Pons (tissue), 1 donor: ENCODE measurements at regions not wholly inside any gene's neighbourhood (a gene's known extent, or its start where the extent isn't known, plus 50 kb on each side); places are given as distances from the start of the nearest gene placed in this dataset.

Experiments
- DNase-seq: peaks from one replicate; pipeline ENCODE4 v3.0.0-alpha.2; 2016; ENCODE audit warnings: low spot score

DNA sequence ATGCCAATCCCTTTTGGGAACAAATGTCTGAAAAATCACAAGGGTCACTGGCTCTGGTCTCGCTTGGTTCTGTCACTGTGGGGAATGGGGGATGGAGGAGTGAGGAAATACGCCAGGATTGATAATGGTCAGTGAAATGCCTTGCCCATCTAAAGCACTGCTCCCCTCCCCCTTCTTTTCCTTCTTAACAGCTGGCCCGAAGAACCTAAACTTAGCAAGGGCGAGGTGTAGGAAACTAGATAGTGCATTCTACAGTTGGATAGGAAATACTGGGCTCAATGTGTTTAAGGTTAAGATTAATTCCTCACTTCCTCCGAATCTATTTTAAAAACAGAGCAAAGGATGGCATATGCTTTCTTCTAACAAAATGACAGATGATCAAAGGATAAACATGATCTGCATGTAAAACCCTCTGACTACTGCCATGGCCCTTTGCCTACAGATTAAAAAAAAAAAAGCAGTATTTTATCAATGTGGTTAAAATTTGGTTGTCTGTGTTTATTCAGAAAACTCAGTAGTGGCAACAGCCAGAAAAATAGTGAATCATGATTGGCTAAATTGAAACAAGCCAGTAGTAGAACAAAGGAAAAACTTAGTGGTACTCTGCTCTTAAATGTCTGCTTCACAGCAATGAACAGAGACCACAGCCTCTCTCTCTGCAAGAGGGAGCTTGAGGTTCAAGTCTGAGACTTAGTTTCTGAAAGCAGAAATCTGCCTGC lies 86.1 kb upstream of the VAV3 start:
- no peak for DNase-seq

DNA sequence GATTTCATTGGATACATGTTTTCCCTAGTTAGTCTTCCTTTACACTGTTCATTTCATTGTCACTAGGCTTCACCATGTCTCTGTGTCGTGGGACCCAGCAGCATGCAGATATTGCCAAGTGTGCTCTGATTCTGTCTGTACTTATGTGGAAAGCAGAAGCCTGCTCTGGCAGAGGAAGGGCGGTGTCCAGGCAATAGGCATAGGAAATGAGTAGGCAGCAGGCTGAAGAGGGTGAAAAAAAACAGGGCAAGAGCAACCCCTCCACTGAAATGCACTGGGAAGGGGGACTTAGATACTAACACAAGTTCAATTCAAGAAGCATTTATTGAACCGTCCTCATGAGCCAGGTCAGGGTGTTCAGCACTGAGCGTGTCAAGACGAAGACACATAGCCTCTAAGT lies 85.2 kb upstream of the VAV3 start:
- no peak for DNase-seq

DNA sequence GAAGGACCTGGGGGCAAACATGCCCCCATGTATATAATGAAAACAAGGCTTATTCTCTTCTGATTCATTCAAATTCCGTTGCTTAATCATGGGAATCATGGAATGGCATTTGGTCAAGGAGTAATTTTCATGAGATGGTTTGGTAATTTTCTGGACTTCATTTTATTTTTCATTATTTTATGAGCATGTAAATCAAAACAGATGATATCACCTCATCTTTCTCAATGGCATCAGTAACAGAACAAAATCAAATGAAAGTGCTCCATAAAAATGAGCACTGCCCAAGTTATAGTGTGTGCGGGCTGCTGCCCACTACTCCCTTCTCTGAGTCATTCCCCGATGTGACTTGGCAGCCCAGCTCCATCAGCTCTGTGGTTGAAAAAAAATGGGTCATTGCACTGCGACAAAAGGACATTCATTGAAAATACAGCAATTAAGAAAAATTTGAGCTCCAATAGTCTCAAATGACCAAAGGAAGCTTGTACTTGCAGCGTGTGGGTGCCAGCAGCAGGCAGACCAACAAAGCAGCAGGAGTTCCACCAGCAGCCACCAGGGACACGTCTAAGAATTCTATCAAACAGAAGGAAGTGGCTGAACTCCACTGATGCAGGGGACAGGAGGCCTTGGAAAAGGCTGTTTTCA lies 84.3 kb upstream of the VAV3 start:
- peak; percentile 49 for DNase-seq

DNA sequence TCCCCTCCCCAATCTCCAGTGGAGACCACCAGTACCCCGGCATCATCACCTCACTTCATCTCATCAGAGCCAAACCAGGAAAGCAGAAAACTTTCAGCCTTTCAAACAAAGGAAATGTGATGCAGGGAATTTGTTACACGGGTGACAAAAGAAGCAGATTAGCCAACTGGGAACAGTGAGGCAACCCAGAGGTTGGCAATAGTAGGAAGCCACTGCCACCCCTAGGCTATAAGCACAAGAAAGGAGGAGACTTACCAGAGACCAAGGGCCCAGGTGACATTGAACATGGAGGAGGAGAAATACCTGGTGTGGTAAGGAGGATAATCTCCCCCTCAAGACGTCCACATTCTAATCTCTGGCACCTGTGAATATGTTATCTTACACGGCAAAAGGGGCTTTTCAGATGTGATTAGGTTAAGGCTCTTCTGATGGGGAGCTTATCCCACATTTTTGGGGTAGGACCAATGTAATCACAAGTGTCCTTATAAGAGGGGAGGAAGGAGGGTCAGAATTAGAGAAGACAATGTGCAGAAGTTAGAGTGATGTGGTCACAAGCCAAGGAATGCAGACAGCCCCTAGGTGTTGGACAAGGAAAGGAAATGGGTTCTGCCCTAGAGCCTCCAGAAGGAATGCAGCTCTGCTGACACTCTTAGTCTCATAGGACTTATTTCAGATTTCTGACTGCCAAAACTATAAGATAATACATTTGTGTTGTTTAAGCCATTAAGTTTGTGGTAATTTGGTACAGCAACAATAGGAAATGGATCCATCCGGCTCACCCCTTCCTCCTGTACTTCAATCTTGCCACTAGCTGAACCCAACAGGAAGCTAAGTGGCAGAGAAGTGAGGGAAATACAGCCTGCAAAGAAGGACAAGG lies 83.6 kb upstream of the VAV3 start:
- DNase-seq, result no peak

DNA sequence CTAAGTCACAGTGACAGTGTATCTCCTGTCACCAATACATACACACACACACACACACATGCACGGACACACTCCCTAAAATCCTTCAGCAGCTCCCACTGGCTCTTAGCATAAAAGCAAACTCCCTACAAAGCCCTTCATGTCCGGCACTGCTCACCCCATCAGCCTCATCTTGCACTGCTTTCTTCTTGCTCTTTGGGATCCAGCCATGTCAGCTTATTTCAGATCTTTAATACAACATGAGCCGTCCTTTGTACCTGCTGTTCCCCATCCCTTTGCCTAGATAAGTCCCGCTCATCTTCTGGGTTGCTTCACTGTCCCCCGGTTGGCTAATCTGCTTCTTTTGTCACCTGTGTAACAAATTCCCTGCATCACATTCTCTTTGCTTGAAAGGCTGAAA lies 82.1 kb upstream of the VAV3 start:
- no peak for DNase-seq

DNA sequence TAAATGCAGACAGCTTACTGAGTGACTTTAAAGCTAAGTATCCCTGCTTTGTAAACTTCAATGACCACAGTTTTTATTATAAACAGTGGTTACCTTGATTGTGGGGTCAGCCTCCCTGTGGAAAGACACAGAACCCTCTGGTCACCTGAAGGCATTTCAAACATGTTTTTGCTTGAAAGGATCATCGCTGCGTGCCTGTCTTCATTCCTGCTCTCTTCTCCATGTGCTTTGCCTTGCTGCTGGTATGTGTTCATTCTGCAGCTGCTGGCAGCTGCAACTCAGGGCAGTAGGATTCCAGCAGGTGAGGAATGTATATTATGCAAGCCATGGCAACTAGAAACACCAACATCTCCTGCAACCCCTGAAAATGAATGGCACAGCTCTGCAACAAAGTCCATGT lies 81.0 kb upstream of the VAV3 start:
- no peak for DNase-seq

DNA sequence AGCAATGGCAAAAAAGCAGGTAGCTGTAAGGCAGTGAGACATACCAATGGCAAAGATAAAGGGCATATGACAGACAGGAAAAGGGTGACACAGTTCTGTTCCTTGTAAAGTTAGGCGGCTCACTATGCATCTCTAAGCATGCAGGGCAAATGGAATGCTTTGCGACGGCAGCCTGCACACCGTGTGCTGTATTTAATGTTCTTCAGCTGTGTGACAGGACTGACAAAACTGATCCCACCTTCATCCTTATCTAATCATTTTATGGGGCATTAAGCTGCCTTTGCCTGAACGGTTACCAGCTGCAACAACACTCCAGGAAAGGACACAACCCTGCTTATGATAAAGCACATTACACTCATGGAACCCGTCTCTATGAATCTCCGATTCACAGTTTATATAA lies 80.5 kb upstream of the VAV3 start:
- DNase-seq, result no peak

DNA sequence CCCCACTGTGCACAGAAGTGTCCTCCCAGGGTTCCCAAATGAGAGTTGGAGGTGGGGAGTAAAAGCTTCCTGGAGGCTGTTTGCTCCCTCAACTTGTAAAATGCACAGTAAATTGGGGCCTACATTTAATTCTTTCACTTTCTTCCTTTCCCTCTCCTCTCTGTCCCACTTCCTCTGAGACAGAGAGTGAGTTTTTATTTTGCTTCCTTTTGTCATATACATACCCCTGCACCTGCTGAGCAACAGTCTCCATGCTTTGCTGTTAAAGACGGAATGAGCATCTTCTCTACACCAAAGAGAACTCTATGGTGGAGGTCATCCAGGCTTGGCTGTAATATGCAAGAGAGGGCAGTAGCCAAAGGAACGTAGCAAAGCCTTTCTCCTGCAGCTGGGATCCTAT lies 79.3 kb upstream of the VAV3 start:
- no peak for DNase-seq

DNA sequence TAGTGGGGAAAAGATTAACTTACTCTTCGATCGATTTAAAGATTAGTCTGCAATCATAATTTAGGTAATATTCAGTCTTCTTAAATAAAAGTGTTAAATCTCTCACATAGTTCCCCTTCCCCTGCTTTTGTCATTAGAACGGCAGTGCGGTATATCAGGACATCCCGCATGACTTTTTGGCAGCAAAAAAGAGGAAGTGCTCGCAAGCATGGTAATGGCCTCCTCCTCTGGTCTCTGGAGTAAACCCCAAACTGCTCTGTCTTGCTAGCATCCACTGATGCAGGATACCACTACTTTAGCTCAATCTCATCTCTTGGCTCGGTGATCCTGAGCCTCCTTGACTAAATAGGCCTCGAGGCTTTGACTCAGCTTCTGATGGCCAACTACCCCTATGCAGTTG lies 78.7 kb upstream of the VAV3 start:
- DNase-seq, result no peak

DNA sequence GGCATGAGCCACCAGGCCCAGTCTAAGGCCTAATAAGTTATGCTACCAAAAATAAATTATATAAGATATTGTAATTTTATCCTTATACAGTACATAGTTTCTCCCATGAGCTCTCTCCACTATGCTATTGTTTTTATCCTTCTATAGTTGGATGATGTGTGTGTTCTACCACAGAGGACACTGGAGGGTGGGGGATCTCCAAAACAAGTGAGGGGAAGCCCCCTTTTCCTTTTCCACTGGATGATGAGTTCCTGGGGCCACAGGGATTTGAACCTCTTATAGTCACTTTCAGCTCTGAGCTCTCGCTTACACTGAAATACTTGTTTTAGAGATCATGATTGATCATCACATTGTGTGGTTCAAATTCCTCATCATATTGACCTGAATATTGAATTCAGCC lies 77.6 kb upstream of the VAV3 start:
- no peak for DNase-seq

DNA sequence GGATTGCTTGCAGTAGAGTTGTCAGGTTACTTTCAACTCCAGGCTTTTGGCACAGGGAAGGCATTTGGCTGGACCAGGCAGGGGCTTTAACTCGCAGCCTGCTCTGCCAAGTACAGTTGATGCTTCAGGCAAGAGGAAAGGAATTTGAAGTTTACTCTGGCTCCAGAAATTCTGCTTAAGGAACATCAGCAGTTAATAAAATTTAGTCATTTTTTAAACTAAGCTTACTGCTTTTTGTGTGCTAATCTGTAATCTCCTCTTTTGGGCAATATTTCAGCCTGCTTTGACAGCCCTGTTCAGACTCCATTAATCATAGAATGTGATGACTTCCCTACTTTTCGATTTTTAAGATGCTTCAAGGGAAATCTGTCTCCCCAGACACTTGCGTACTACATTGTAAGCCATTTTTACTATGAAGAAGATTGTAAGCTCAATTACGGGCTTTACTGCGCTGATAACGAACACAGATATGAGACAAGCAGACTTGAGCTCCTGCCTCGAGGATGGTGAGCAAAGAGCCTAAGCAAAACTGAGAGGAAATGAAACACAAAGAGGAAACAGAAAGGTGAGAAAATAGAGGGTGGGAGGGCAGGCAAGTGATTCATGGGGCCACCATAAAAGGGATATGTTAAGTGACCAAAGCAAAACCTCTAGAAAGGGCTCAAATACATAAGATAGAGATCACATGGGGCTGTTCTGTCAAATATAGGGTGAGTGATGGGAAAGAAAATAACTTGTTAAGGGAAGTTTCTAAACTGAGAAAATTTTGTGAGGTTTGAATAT lies 76.6 kb upstream of the VAV3 start:
- no peak for DNase-seq

DNA sequence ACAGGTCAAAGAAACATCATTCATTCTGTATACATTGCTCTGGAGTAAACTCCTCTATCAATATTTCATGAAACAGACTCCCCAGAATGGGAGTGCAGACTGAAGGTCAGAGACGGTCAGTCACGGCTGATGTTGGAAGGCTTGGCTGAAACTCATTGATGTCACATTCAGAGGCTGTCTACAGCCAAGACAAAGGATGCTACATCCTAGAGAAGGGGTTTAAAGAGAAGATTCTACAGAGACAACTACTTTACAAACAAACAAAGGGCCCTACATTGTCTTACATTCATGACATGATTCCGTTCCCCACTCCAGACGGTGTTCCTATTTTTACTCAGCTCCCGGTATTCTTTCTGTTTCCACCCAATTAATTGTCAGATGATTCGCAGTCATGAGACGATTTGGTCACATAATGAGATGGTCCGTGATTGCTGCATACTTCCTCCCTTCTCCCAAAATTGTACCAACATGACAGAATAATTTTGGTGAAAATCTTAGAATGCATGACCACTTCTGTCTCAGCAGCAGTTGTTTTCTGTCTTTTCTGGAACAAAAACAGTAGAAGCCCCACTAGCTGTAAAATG lies 73.8 kb upstream of the VAV3 start:
- DNase-seq, result no peak

DNA sequence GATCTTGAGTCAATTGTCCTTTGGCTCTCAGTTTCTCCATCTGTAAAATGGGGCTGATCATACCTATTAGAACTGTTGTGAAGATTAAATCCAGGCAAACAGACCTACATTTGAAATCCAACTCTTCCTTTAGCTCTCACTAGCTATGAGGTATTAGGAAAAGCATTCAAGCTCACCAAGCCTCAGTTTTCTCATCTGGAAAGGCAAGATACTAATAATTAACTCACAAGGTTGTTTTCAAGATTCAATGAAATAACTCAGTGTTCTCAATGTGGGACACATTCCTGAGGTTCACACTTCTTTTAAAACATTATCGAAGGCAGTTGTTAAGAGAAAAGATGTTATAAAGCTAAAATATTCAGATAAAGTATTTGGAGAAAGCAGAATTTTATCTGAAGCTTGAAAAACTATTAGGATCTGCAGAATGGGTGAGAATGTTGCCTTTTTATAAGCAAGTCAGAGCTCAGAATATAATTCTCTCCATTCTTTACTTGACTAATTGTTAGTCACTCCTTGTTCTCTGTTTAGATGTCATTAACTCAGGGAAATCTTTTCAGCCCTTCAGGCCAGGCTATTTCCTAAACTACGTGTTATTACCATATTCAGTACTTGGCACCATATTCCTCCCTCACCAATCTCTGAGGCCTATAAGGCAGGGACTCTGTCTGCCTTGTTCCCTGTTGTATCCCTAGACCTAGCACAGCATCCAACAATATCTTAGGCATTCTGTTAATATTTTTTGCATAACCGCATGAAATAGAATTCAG lies 72.0 kb upstream of the VAV3 start:
- no peak for DNase-seq

DNA sequence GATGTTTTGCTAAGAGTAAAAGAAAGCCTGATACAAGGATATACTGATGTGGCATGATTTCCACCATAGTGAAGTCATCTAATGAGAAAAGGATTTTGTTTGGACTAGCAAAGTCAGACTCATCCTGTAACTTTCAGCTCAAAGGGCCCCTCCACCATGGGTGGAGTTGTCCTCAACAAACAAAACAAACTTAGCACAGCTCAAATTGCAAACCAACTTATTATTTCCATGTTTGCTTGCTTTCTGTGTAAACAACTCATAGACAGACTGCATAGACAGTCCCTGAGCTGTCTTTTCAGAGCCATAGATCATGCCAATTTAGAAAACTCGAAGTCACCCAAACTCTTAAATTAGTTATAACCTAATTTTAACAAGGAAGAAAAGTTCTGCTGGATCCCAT lies 69.4 kb upstream of the VAV3 start:
- DNase-seq, result no peak

DNA sequence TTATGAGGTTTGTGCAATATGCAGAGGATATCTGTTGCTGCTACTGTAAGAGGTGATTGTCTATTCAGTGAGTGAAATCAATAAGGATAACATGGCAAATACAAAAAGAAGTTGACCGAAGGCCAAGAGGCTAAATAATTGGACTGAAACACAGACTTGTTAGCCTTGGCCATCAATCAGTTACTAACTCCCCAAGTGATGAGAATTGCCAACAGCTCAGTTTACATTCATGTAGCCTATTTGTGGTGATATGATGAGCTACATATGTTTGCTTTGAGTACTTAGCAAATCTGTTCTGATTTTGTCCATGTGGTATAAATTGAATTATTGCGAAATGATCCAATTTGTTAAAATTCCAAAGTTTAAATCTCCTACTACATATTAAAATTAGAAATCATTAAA lies 68.6 kb upstream of the VAV3 start:
- no peak for DNase-seq

DNA sequence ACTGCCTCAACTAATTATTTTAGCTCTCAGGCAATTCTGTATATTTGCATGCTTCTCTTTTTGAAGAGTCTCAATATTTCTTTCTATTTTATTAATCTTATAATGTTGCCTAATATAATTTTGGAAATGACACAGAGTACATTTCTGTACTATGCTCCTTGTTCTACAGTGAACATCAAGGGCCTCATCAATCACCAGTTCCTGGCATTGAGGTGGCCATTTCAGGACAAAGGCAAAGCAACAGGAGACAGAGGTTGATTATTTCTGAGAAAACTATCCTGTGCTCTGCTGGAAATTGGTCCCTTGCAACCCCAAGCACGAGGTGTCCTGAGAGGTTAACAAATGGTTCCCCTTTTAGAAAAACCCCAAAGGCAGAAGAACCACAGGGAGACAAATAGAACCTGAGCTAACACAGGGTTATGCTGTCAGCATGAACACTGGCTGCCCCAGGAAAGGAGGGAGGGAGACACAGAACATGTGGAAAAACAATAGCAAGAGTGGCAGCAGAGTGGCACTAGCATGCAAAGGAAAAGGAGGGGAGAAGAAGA lies 63.9 kb upstream of the VAV3 start:
- DNase-seq, result no peak

DNA sequence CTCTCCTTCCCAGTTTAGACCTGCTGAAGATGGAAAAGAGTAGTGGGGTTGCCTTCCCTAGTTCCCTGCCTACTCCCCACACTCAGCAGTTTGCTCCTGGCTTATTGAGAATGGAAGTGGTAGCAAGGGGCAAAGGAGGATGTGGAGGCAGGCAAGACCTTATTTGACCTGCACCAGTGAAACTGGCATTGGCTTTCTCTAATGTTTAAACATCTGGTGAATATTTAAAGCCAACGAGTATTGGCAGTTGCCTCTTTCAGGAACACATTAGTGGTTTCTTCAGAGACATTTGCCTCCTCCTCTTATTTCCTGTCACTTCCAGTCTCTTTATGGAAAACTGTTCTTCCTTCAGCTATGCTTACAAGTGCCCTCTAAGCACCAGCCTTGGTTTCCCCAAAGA lies 62.4 kb upstream of the VAV3 start:
- no peak for DNase-seq

DNA sequence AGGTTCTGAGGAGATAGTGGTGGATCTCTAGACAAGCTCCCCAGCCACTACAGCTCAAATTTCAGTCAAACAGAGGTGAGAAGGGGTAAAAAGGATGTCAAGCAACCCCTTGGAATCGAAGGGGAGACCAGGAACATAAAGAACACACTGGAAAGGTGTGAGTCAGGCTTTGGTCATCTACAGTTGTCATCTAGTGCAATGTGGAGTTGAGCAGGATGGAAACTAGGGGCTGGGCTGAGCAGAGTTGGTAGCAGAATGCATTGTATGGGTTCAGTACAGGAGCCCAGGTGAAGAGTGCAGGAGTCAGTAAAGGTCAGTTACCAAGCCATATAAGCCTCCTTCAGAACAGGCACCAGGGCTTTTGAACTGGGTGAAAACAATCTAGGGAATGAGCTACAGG lies 52.7 kb upstream of the VAV3 start:
- DNase-seq, result no peak

DNA sequence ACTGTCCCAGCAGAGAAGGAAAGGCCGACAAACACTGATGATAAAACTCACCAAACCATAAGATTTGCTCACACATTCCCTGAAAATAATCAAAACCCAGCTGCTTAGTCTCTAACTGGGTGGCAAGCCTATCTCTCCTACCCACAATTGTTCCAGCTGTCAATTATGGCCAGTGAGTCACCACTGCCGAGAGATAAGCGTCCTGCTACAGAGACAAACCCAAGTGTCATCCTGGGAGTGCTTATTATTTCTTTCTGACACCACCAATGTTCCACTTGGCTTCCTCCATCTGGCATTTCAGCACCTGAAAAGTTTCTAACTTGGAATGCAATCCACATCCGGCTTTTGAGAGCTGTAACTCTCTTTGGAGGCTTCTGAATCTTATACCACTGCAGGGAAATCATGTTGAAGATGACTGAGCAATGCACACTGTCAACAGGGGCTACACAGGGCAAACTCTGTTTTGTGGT lies 51.5 kb upstream of the VAV3 start:
- no peak for DNase-seq
